ENCODE measurements at regions not wholly inside any gene's neighbourhood (a gene's known extent, or its start where the extent isn't known, plus 50 kb on each side); places are given as distances from the start of the nearest gene placed in this dataset.

GRCh38 chr5:110087829-110088228, 398.1 kb downstream of the MAN2A1 start:
- in situ Hi-C loops (cut with HindIII; ENCODE audit: low sequenced_read_pairs) = no loop called here
- no peak overlapping the region for H3K4me3 ChIP-seq (ENCODE audit: low read depth, low read length)
- TF ChIP-seq, protein P1, sequence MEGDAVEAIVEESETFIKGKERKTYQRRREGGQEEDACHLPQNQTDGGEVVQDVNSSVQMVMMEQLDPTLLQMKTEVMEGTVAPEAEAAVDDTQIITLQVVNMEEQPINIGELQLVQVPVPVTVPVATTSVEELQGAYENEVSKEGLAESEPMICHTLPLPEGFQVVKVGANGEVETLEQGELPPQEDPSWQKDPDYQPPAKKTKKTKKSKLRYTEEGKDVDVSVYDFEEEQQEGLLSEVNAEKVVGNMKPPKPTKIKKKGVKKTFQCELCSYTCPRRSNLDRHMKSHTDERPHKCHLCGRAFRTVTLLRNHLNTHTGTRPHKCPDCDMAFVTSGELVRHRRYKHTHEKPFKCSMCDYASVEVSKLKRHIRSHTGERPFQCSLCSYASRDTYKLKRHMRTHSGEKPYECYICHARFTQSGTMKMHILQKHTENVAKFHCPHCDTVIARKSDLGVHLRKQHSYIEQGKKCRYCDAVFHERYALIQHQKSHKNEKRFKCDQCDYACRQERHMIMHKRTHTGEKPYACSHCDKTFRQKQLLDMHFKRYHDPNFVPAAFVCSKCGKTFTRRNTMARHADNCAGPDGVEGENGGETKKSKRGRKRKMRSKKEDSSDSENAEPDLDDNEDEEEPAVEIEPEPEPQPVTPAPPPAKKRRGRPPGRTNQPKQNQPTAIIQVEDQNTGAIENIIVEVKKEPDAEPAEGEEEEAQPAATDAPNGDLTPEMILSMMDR (IDR thresholded peaks at IDR 0.05; ENCODE audit: low read depth, low read length, missing control alignments) = no peak
- DNase-seq (ENCODE audit: low read depth) = no peak

GRCh38 chr5:110088676-110089436, 399.1 kb downstream of the MAN2A1 start:
- in situ Hi-C loops (cut with HindIII; ENCODE audit: low sequenced_read_pairs) = no loop called here
- TF ChIP-seq, protein P1 (IDR thresholded peaks at IDR 0.05; ENCODE audit: low read depth, low read length, missing control alignments) = no peak
- no peak for DNase-seq (ENCODE audit: low read depth)
- H3K4me3 ChIP-seq (ENCODE audit: low read depth, low read length) = no peak overlapping the region

GRCh38 chr5:110092955-110093785, 403.4 kb downstream of the MAN2A1 start:
- no peak overlapping the region for H3K4me3 ChIP-seq (ENCODE audit: low read depth, low read length)
- DNase-seq (ENCODE audit: low read depth) = no peak
- TF ChIP-seq, protein P1 (IDR thresholded peaks at IDR 0.05; ENCODE audit: low read depth, low read length, missing control alignments) = no peak
- in situ Hi-C loops (cut with HindIII; ENCODE audit: low sequenced_read_pairs) = no loop called here

- in situ Hi-C loops (cut with HindIII; ENCODE audit: low sequenced_read_pairs) = no loop called here
- no peak overlapping the region for H3K4me3 ChIP-seq (ENCODE audit: low read depth, low read length)
- DNase-seq (ENCODE audit: low read depth) = no peak
- TF ChIP-seq, protein P1 (IDR thresholded peaks at IDR 0.05; ENCODE audit: low read depth, low read length, missing control alignments) = no peak
Observed at GRCh38 chr5:110094109-110094508, 404.4 kb downstream of the MAN2A1 start.

GRCh38 chr5:110094548-110094947, 404.8 kb downstream of the MAN2A1 start:
- TF ChIP-seq, protein P1 (IDR thresholded peaks at IDR 0.05; ENCODE audit: low read depth, low read length, missing control alignments) = no peak
- DNase-seq (ENCODE audit: low read depth) = no peak
- no peak overlapping the region for H3K4me3 ChIP-seq (ENCODE audit: low read depth, low read length)
- in situ Hi-C loops (cut with HindIII; ENCODE audit: low sequenced_read_pairs) = no loop called here

DNA sequence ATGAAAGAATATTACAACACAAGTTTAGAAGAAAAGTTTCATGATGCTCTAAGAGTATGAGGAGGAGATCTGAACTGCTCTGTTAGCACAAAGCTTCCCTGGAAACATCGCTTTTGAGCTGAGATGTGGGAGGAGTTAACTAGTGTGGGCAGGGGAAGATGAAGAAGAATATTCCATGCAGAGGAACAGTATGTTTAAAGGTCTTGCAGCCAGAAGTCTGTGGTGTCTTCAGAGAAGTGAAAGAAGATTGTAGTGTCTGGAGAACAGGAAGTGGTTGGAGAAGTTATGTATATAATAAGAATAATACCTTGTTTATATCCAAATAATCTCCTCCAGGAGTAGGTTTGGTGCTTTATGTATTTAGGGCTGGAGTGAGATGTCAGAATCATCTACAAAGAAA, 406.7 kb downstream of the MAN2A1 start:
- in situ Hi-C loops (cut with HindIII; ENCODE audit: low sequenced_read_pairs) = no loop called here
- no peak overlapping the region for H3K4me3 ChIP-seq (ENCODE audit: low read depth, low read length)
- TF ChIP-seq, protein P1 (IDR thresholded peaks at IDR 0.05; ENCODE audit: low read depth, low read length, missing control alignments) = no peak
- no peak for DNase-seq (ENCODE audit: low read depth)

Measured in astrocyte of the cerebellum (primary cell).